ENCODE measurements at regions not wholly inside any gene's neighbourhood (a gene's known extent, or its start where the extent isn't known, plus 50 kb on each side); places are given as distances from the start of the nearest gene placed in this dataset.
A peak's percentile ranks its signal among the peaks of the same experiment; 100 is the strongest.

GRCh38 chr19:31596751-31597150, 247.5 kb upstream of the TSHZ3 start:
- TF ChIP-seq CTCF (IDR thresholded peaks at IDR 0.05; ENCODE audit: insufficient read depth, low read depth, low read length) = no peak
- H3K4me3 ChIP-seq (ENCODE audit: low read depth, low read length) = no peak overlapping the region
- no peak for DNase-seq (ENCODE audit: low read depth)

GRCh38 chr19:31597616-31598015, 248.4 kb upstream of the TSHZ3 start:
- TF ChIP-seq CTCF (IDR thresholded peaks at IDR 0.05; ENCODE audit: insufficient read depth, low read depth, low read length) = no peak
- DNase-seq (ENCODE audit: low read depth) = no peak
- H3K4me3 ChIP-seq (ENCODE audit: low read depth, low read length) = no peak overlapping the region

GRCh38 chr19:31598730-31599238, 249.5 kb upstream of the TSHZ3 start:
- no peak for TF ChIP-seq CTCF (IDR thresholded peaks at IDR 0.05; ENCODE audit: insufficient read depth, low read depth, low read length)
- no peak overlapping the region for H3K4me3 ChIP-seq (ENCODE audit: low read depth, low read length)
- DNase-seq (ENCODE audit: low read depth) = peak; percentile 12

- no peak for DNase-seq (ENCODE audit: low read depth)
These were observed 251.6 kb upstream of the TSHZ3 start for GRCh38 chr19:31600731-31601295.

GRCh38 chr19:31601855-31602254, 252.6 kb upstream of the TSHZ3 start:
- TF ChIP-seq CTCF (IDR thresholded peaks at IDR 0.05; ENCODE audit: insufficient read depth, low read depth, low read length) = no peak
- no peak for DNase-seq (ENCODE audit: low read depth)

More at GRCh38 chr19:31600731-31601295, 251.6 kb upstream of the TSHZ3 start:
- no peak overlapping the region for H3K4me3 ChIP-seq (ENCODE audit: low read depth, low read length)
- TF ChIP-seq CTCF (IDR thresholded peaks at IDR 0.05; ENCODE audit: insufficient read depth, low read depth, low read length) = no peak

GRCh38 chr19:31602548-31602947, 253.3 kb upstream of the TSHZ3 start:
- no peak overlapping the region for H3K4me3 ChIP-seq (ENCODE audit: low read depth, low read length)
- DNase-seq (ENCODE audit: low read depth) = no peak
- no peak for TF ChIP-seq CTCF (IDR thresholded peaks at IDR 0.05; ENCODE audit: insufficient read depth, low read depth, low read length)

More at GRCh38 chr19:31601855-31602254, 252.6 kb upstream of the TSHZ3 start:
- no peak overlapping the region for H3K4me3 ChIP-seq (ENCODE audit: low read depth, low read length)
